Heart left ventricle (tissue), 13 donors: ENCODE measurements at regions not wholly inside any gene's neighbourhood (a gene's known extent, or its start where the extent isn't known, plus 50 kb on each side); places are given as distances from the start of the nearest gene placed in this dataset.
"Not testable (repeated sequence)": the region's sequence is repeated elsewhere in the genome, so short reads cannot be mapped to it uniquely, and the experiment has no call there.

ENCODE experiments used
- CTCF ChIP-seq, 12 donors: fragments of 200-600 bp; sonication (generic) in 4 of 12; IDR thresholded peaks; one replicate each; pipeline versions ENCODE4 v1.5.0 to v1.8.0; 2018 to 2022; ENCODE audit warnings: antibody characterized with exemption in 12 of 12, mild to moderate bottlenecking in 5 of 12
- POLR2A ChIP-seq, 2 donors: fragments of 450-650 bp; IDR thresholded peaks; one replicate each; pipeline ENCODE4 v1.6.1; 2017; ENCODE audit warnings: antibody characterized with exemption in 2 of 2, mild to moderate bottlenecking in 2 of 2, moderate library complexity in 2 of 2
- donor health status: ischemic (EF 13 %, LVEDD 7.1; RV severe dilation, severe dysfunction).
- donor health status: DM: no; HTN: yes; CAD: no.
- donor health status: DM: no; HTN: no; CAD: no.
- donor health status: ischemic (EF 25% LVEDD 6.9; RV normal size, moderate dysfunction).
- donor health status: ischemic (EF 25% LVEDD 5.7; RV mildly dilated, moderate dysfunction).
- donor health status: ischemic (EF 35%, LVEDD 5.7; RV mildly dilated, moderate dysfunction).
- donor health status: nonischemic (EF 11% LVEDD 7.7; RV severe dilation, severe dysfunction).
- donor health status: DM: yes; HTN: yes; CAD: no.
- donor health status: PGD.
- donor health status: ischemic (EF 29% LVEDD 5.4; RV normal size, mild dysfunction).
- donor health status: nonischemic (EF 23%, LVEDD 6.1; RV moderate dilation, normal function).

GRCh38 chr7:56814390-56814789 is 317.8 kb downstream of the ZNF479 start:
- TF ChIP-seq POLR2A, CTCF (IDR thresholded peaks at IDR 0.05): not testable (repeated sequence)
